ENCODE measurements at regions not wholly inside any gene's neighbourhood (a gene's known extent, or its start where the extent isn't known, plus 50 kb on each side); places are given as distances from the start of the nearest gene placed in this dataset.

DNA sequence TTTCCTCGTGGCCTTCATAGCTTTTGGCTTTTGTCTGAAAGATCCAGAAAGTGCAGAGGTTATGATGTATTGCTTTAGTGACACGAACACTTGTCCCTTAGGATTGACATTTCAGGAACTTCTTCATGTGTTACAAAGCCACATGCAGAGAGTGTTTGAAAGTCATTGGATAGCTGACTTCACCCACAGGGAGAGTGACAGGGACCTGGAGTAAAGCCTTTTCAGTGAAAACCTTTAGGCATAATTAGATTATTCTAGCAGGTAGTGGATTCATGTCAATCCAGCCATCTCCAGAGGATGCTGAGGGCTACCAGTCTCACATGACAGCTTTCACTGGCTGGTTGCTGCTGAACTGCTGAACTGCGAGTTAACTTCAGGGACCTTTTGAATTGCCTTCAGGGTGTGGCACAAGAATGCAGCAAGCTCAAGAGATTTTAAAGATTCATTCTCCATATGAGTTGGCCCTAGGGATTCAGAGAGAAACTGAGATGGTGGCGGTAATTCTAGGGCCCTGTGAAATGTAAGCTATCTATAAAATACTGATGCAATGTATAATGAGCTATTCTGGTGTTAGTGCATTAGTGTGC is 267.0 kb upstream of the GOLIM4 start:
- H4K20me1 ChIP-seq (ENCODE audit: insufficient read depth, low read length), result no peaks in the 10 kb centered on the region
- H3F3A ChIP-seq (ENCODE audit: insufficient read depth, low read length), result no peaks in the 10 kb centered on the region
- H2AFZ ChIP-seq (ENCODE audit: low read length), result no peak overlapping the region
- no peak overlapping the region for H3K9ac ChIP-seq (ENCODE audit: low read length)
- no peak overlapping the region for H3K27ac ChIP-seq (ENCODE audit: low read length)
- no peaks in the 10 kb centered on the region for H3K9me3 ChIP-seq (replicated peaks; ENCODE audit: insufficient read depth, low read length)
- H3K9me2 ChIP-seq (replicated peaks; ENCODE audit: insufficient read depth, low read length), result no peaks in the 10 kb centered on the region
- no peak for DNase-seq
- no peaks in the 10 kb centered on the region for H3K27me3 ChIP-seq (replicated peaks; ENCODE audit: insufficient read depth, low read length)
- no peaks in the 10 kb centered on the region for H3K4me1 ChIP-seq (ENCODE audit: low read length)
- no peak overlapping the region for H3K4me2 ChIP-seq (ENCODE audit: low read depth, low read length)
- no peak overlapping the region for H3K4me3 ChIP-seq (ENCODE audit: low read length)
- TF ChIP-seq, protein P1, sequence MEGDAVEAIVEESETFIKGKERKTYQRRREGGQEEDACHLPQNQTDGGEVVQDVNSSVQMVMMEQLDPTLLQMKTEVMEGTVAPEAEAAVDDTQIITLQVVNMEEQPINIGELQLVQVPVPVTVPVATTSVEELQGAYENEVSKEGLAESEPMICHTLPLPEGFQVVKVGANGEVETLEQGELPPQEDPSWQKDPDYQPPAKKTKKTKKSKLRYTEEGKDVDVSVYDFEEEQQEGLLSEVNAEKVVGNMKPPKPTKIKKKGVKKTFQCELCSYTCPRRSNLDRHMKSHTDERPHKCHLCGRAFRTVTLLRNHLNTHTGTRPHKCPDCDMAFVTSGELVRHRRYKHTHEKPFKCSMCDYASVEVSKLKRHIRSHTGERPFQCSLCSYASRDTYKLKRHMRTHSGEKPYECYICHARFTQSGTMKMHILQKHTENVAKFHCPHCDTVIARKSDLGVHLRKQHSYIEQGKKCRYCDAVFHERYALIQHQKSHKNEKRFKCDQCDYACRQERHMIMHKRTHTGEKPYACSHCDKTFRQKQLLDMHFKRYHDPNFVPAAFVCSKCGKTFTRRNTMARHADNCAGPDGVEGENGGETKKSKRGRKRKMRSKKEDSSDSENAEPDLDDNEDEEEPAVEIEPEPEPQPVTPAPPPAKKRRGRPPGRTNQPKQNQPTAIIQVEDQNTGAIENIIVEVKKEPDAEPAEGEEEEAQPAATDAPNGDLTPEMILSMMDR (IDR thresholded peaks at IDR 0.05; ENCODE audit: low read length), result no peak
- TF ChIP-seq EZH2 (optimal IDR thresholded peaks at IDR 0.05; ENCODE audit: low read depth, low read length) (no peak), EZH2phosphoT487 (IDR thresholded peaks at IDR 0.05; ENCODE audit: low read length) (no peak)
- no peaks in the 10 kb centered on the region for H3K79me2 ChIP-seq (ENCODE audit: low read length)
- no peaks in the 10 kb centered on the region for H3K36me3 ChIP-seq (replicated peaks; ENCODE audit: insufficient read depth, low read length)

DNA sequence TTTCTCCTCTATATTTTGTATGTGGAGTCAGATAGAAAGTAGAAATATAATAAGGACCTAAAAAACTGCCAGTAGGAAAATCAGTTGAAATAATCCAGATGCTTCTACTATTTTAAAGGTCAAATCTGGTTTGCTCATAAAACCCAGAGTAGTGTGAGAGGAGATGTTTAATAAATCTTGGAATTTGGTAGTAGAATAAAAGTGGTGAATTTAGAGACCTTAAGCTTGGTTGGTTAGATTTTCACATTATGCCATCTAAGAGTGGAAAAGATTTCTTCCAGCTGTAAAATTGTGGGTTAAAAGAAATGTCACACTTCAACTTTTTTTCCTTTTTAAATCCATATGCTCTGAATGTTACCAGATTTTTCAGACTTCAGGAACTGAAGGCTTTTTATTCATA is 266.4 kb upstream of the GOLIM4 start:
- no peak overlapping the region for H3K4me3 ChIP-seq (ENCODE audit: low read length)
- no peak overlapping the region for H3K4me2 ChIP-seq (ENCODE audit: low read depth, low read length)
- H3F3A ChIP-seq (ENCODE audit: insufficient read depth, low read length), result no peaks in the 10 kb centered on the region
- no peaks in the 10 kb centered on the region for H3K4me1 ChIP-seq (ENCODE audit: low read length)
- no peaks in the 10 kb centered on the region for H3K36me3 ChIP-seq (replicated peaks; ENCODE audit: insufficient read depth, low read length)
- H3K9me3 ChIP-seq (replicated peaks; ENCODE audit: insufficient read depth, low read length), result no peaks in the 10 kb centered on the region
- DNase-seq, result no peak
- H3K27ac ChIP-seq (ENCODE audit: low read length), result no peak overlapping the region
- H3K79me2 ChIP-seq (ENCODE audit: low read length), result no peaks in the 10 kb centered on the region
- no peak overlapping the region for H3K9ac ChIP-seq (ENCODE audit: low read length)
- TF ChIP-seq EZH2phosphoT487 (IDR thresholded peaks at IDR 0.05; ENCODE audit: low read length) (no peak), EZH2 (optimal IDR thresholded peaks at IDR 0.05; ENCODE audit: low read depth, low read length) (no peak)
- TF ChIP-seq, protein P1 (IDR thresholded peaks at IDR 0.05; ENCODE audit: low read length), result no peak
- no peaks in the 10 kb centered on the region for H3K9me2 ChIP-seq (replicated peaks; ENCODE audit: insufficient read depth, low read length)
- no peaks in the 10 kb centered on the region for H3K27me3 ChIP-seq (replicated peaks; ENCODE audit: insufficient read depth, low read length)
- H4K20me1 ChIP-seq (ENCODE audit: insufficient read depth, low read length), result no peaks in the 10 kb centered on the region
- no peak overlapping the region for H2AFZ ChIP-seq (ENCODE audit: low read length)

DNA sequence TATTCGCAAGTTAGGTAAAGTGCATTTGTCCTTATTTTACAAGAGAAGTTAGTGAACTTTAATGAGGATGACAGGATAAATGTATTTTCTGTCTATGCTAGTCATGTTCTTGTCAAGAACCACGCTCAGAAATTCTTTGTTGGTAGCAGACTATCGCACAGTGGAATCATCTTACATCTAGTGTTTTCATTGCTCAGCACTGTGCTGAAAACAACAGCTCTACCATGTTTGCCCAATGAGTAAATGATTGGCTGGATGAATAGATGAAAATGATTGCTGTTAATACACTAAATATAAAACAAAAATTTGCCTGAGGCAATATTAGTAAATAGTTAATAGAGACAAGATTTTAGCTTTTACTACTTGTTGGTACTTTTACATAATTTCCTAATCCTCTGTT is 265.3 kb upstream of the GOLIM4 start:
- TF ChIP-seq EZH2phosphoT487 (IDR thresholded peaks at IDR 0.05; ENCODE audit: low read length) (no peak), EZH2 (optimal IDR thresholded peaks at IDR 0.05; ENCODE audit: low read depth, low read length) (no peak)
- TF ChIP-seq, protein P1 (IDR thresholded peaks at IDR 0.05; ENCODE audit: low read length), result no peak
- H3K4me1 ChIP-seq (ENCODE audit: low read length), result no peaks in the 10 kb centered on the region
- H3K9ac ChIP-seq (ENCODE audit: low read length), result no peak overlapping the region
- H3K4me3 ChIP-seq (ENCODE audit: low read length), result no peak overlapping the region
- no peaks in the 10 kb centered on the region for H3F3A ChIP-seq (ENCODE audit: insufficient read depth, low read length)
- no peaks in the 10 kb centered on the region for H4K20me1 ChIP-seq (ENCODE audit: insufficient read depth, low read length)
- no peak overlapping the region for H3K27ac ChIP-seq (ENCODE audit: low read length)
- H3K79me2 ChIP-seq (ENCODE audit: low read length), result no peaks in the 10 kb centered on the region
- no peak for DNase-seq
- H3K27me3 ChIP-seq (replicated peaks; ENCODE audit: insufficient read depth, low read length), result no peaks in the 10 kb centered on the region
- no peak overlapping the region for H2AFZ ChIP-seq (ENCODE audit: low read length)
- H3K4me2 ChIP-seq (ENCODE audit: low read depth, low read length), result no peak overlapping the region
- H3K9me2 ChIP-seq (replicated peaks; ENCODE audit: insufficient read depth, low read length), result no peaks in the 10 kb centered on the region
- no peaks in the 10 kb centered on the region for H3K9me3 ChIP-seq (replicated peaks; ENCODE audit: insufficient read depth, low read length)
- H3K36me3 ChIP-seq (replicated peaks; ENCODE audit: insufficient read depth, low read length), result no peaks in the 10 kb centered on the region

Measured in MM.1S (cell line).